Heart right ventricle (tissue), 16 donors: ENCODE measurements at regions not wholly inside any gene's neighbourhood (a gene's known extent, or its start where the extent isn't known, plus 50 kb on each side); places are given as distances from the start of the nearest gene placed in this dataset.

ENCODE experiments used
- ATAC-seq, 8 donors: fragments of 200-7000 bp; cut with Tn5 transposase; one replicate each; pipeline ENCODE4 v1.9.1; 2020; ENCODE audit warnings: mild to moderate bottlenecking in 8 of 8, moderate library complexity in 8 of 8, moderate number of reproducible peaks in 1 of 8
- DNase-seq, 2 donors: peaks; one replicate each; pipeline ENCODE4 v3.0.0-alpha.2; 2020
- H3K27ac ChIP-seq, 10 donors: fragments of 200-600 bp; sonication (generic) in 2 of 10; one replicate each; pipeline versions ENCODE4 v1.5.0 to v1.8.0; 2020 to 2022; ENCODE audit warnings: mild to moderate bottlenecking in 3 of 10
- H3K27me3 ChIP-seq, 7 donors: fragments of 200-600 bp; one replicate each; pipeline ENCODE4 v1.8.0; 2021 to 2022; ENCODE audit warnings: mild to moderate bottlenecking in 2 of 7
- H3K36me3 ChIP-seq, 9 donors: fragments of 200-600 bp; sonication (generic) in 1 of 9; one replicate each; pipeline versions ENCODE4 v1.5.0 to v1.8.0; 2020 to 2022; ENCODE audit warnings: mild to moderate bottlenecking in 2 of 9
- H3K4me1 ChIP-seq, 9 donors: fragments of 200-600 bp; sonication (generic) in 1 of 9; one replicate each; pipeline versions ENCODE4 v1.5.0 to v1.8.0; 2020 to 2022; ENCODE audit warnings: mild to moderate bottlenecking in 4 of 9
- H3K4me3 ChIP-seq, 10 donors: fragments of 200-600 bp; sonication (generic) in 2 of 10; one replicate each; pipeline versions ENCODE4 v1.5.0 to v1.8.0; 2020 to 2022; ENCODE audit warnings: mild to moderate bottlenecking in 7 of 10, moderate library complexity in 2 of 10
- H3K9me3 ChIP-seq, 11 donors: fragments of 200-600 bp in 10 of 11; sonication (generic) in 2 of 11; one replicate each; pipeline versions ENCODE4 v1.5.0 to v1.8.0; 2013 to 2022; ENCODE audit warnings: mild to moderate bottlenecking in 2 of 11, control low read depth in 1 of 11, moderate library complexity in 1 of 11
- WGBS, 2 donors: extraction: QIAGEN DNeasy Blood & Tissue Kit; methylation state at CpG; one replicate each; pipeline ENCODE4 v1.1.7; 2013; ENCODE audit warnings: inconsistent platforms in 1 of 2; 5-methylcytosine and 5-hydroxymethylcytosine counted together
- intact Hi-C, 10 donors: fragments of 100-400 bp; cut with DNase I; formaldehyde crosslinking; loops; one replicate each; pipeline versions ENCODE4 v1.11.1 to v1.14.2; 2022
- TF ChIP-seq, protein P1 (sequence below), 9 donors: fragments of 200-600 bp; sonication (generic) in 2 of 9; IDR thresholded peaks; one replicate each; pipeline versions ENCODE4 v1.5.0 to v1.8.0; 2021 to 2022; ENCODE audit warnings: antibody characterized with exemption in 9 of 9, mild to moderate bottlenecking in 5 of 9, moderate library complexity in 1 of 9
- donor health status: Arrhythmogenic right ventricular cardiomyopathy.
- donor health status: ischemic (EF 13 %, LVEDD 7.1; RV severe dilation, severe dysfunction).
- donor health status: healthy with polysubstance abuse.
- donor health status: DM: no; HTN: yes; CAD: no.
- donor health status: DM: no; HTN: no; CAD: no.
- donor health status: ischemic (EF 25% LVEDD 6.9; RV normal size, moderate dysfunction).
- donor health status: ischemic (EF 25% LVEDD 5.7; RV mildly dilated, moderate dysfunction).
- donor health status: healthy.
- donor health status: DM: yes; HTN: yes; CAD: no.
- donor health status: Ischemic cardiomyopathy.
- donor health status: ischemic (EF 35%, LVEDD 5.7; RV mildly dilated, moderate dysfunction).
- donor health status: nonischemic (EF 11% LVEDD 7.7; RV severe dilation, severe dysfunction).
- donor health status: DM: yes; HTN: yes; CAD: no.
- donor health status: PGD.
- donor health status: ischemic (EF 29% LVEDD 5.4; RV normal size, mild dysfunction).
- donor health status: nonischemic (EF 23%, LVEDD 6.1; RV moderate dilation, normal function).

DNA sequence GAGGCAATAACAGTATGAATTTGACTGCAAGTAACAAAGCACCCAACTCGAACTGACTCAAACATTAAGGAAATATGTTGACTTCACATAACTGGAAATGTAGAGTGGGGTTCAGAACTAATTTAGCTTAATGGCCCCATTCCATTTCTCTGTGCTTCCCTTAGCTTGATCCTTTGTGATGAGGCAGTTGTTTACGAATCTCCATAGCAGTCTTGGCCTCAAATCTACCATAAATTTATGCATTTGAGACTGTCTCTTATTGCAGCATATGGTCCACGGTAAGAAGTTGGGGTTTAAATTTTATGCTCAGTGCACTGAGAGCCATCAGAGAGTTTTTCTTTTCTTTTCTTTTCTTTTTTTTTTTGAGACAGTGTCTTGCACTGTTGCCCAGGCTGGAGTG, 148.7 kb upstream of the POU1F1 start:
- Histone ChIP-seq H3K4me3 (no peak overlapping the region), H3K27ac (no peak overlapping the region), H3K4me1 (no peaks in the 10 kb centered on the region), H3K36me3 (no peaks in the 10 kb centered on the region), H3K27me3 (no peaks in the 10 kb centered on the region), H3K9me3 (no peaks in the 10 kb centered on the region)
- intact Hi-C loops = no loop called here
- 70 to 75% methylated on average over 3 of the region's 3 CpGs for WGBS, 2 donors
- ATAC-seq (no peak), DNase-seq (no peak)
- TF ChIP-seq, protein P1, sequence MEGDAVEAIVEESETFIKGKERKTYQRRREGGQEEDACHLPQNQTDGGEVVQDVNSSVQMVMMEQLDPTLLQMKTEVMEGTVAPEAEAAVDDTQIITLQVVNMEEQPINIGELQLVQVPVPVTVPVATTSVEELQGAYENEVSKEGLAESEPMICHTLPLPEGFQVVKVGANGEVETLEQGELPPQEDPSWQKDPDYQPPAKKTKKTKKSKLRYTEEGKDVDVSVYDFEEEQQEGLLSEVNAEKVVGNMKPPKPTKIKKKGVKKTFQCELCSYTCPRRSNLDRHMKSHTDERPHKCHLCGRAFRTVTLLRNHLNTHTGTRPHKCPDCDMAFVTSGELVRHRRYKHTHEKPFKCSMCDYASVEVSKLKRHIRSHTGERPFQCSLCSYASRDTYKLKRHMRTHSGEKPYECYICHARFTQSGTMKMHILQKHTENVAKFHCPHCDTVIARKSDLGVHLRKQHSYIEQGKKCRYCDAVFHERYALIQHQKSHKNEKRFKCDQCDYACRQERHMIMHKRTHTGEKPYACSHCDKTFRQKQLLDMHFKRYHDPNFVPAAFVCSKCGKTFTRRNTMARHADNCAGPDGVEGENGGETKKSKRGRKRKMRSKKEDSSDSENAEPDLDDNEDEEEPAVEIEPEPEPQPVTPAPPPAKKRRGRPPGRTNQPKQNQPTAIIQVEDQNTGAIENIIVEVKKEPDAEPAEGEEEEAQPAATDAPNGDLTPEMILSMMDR (IDR thresholded peaks at IDR 0.05) = no peak

GRCh38 chr3:87423336-87423735, 147.0 kb upstream of the POU1F1 start:
- no peak for DNase-seq
- no peaks in the 10 kb centered on the region for H3K27me3 ChIP-seq
- WGBS, 2 donors = 84% methylated on average over 2 of the region's 2 CpGs
- no peak for ATAC-seq
- no peaks in the 10 kb centered on the region for H3K9me3 ChIP-seq
- TF ChIP-seq, protein P1 (IDR thresholded peaks at IDR 0.05) = no peak
- intact Hi-C loops = no loop called here
- no peak overlapping the region for H3K4me3 ChIP-seq
- no peaks in the 10 kb centered on the region for H3K4me1 ChIP-seq
- no peak overlapping the region for H3K27ac ChIP-seq
- H3K36me3 ChIP-seq = no peaks in the 10 kb centered on the region

- H3K36me3 ChIP-seq = no peaks in the 10 kb centered on the region
These were observed 145.9 kb upstream of the POU1F1 start for GRCh38 chr3:87422333-87422732.

DNA sequence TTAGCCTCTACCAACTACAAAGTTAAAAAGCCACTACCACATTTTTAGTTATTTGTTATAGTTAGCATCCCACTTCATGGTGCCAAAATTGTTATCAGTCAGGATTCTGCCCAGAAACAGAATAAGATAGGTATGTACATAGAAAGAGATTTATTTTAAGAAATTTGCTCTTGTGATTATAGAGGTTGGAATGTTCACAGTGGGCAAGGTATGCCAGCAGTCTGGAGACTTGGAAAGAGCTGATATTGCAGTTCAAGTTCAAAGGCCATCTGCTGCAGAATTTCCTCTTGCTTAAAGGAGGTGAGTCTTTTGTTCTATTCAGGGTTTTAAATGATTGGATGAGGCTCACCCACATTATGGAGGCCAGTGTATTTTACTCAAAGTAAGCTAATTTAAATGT, 143.8 kb upstream of the POU1F1 start:
- Histone ChIP-seq H3K4me1 (no peaks in the 10 kb centered on the region), H3K4me3 (no peak overlapping the region), H3K9me3 (peaks cover 0 to 11% (median 0%) of the 10 kb centered on the region in 11 donors), H3K27ac (no peak overlapping the region), H3K27me3 (no peaks in the 10 kb centered on the region), H3K36me3 (no peaks in the 10 kb centered on the region)
- TF ChIP-seq, protein P1 (IDR thresholded peaks at IDR 0.05) = no peak
- intact Hi-C loops = no loop called here
- DNase-seq (no peak), ATAC-seq (no peak)

More at GRCh38 chr3:87422333-87422732, 145.9 kb upstream of the POU1F1 start:
- H3K4me1 ChIP-seq = no peaks in the 10 kb centered on the region
- no peak overlapping the region for H3K27ac ChIP-seq
- no peaks in the 10 kb centered on the region for H3K27me3 ChIP-seq
- ATAC-seq (no peak), DNase-seq (no peak)
- intact Hi-C loops = no loop called here
- no peaks in the 10 kb centered on the region for H3K9me3 ChIP-seq
- TF ChIP-seq, protein P1 (IDR thresholded peaks at IDR 0.05) = no peak
- H3K4me3 ChIP-seq = no peak overlapping the region

DNA sequence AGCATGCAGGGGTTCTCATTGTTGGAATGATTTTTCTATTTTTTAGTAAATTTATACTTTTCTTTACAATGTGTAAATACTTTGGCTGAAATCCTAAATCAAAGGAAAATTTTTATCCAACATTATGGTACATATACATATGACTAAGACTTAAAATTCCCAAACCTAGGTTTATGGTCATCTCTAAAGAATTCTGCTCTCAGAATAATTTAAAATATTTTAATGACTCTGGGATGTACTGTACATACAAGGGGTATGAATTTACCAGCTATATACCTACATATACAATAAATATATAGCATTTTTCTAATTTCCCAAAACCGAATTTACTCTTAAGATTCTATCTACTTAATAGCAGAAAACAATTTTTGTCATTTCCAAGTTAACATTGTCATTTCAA, 137.9 kb upstream of the POU1F1 start:
- ATAC-seq (no peak), DNase-seq (no peak)
- 23 to 48% methylated on average over 1 of the region's 1 CpG for WGBS, 2 donors
- Histone ChIP-seq H3K36me3 (no peaks in the 10 kb centered on the region), H3K9me3 (peaks cover 0 to 12% (median 0%) of the 10 kb centered on the region in 11 donors), H3K4me1 (no peaks in the 10 kb centered on the region), H3K4me3 (no peak overlapping the region), H3K27me3 (no peaks in the 10 kb centered on the region), H3K27ac (no peak overlapping the region)
- TF ChIP-seq, protein P1 (IDR thresholded peaks at IDR 0.05) = no peak
- intact Hi-C loops = no loop called here
